ENCODE measurements at regions not wholly inside any gene's neighbourhood (a gene's known extent, or its start where the extent isn't known, plus 50 kb on each side); places are given as distances from the start of the nearest gene placed in this dataset.

DNA sequence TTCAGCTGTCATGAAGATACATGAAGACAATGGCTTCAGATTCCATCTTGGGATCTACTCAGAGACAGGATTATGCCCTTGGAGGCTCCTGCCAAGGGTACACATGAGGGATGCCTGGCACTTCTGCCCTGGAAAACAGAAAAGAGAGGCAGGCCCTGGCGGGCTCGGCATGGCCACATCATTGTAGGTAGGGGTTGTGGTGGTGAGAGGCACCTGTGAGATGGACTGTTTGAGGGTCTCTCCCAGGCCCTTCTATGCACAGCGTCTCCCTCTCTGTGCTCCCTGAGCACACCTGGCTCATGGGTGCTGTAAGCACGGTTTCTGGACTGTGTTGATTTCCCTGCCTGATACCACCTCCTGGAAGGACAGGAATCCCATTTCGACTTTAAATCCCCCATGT, 304.3 kb downstream of the GLRX3 start:
- TF ChIP-seq GATA2 (IDR thresholded peaks at IDR 0.05; ENCODE audit: low read depth, low read length): no peak
- no peak for TF ChIP-seq GATA3 (IDR thresholded peaks at IDR 0.05; ENCODE audit: low read depth, low read length)

DNA sequence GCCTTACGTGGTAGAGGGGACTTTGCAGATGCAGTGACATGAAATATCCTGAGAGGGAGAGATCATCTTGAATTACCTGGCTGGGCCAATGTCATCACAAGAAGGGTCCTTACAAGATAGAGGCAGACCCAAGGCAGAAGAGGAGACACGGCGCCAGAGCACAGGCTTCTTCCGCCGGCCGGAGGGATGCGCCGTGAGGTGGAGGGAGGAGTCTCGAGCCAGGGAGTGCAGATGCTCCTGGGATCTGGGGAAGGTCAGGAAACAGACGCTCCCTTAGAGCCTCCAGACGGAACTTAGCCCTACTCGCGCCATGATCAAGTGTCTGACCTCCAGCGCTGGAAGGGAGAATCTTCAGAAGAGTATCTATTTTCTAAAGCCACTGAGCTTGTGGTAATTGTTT, 304.8 kb downstream of the GLRX3 start:
- TF ChIP-seq GATA3 (IDR thresholded peaks at IDR 0.05; ENCODE audit: low read depth, low read length) (no peak), GATA2 (IDR thresholded peaks at IDR 0.05; ENCODE audit: low read depth, low read length) (no peak)

- no peak for TF ChIP-seq GATA3 (IDR thresholded peaks at IDR 0.05; ENCODE audit: low read depth, low read length)
- TF ChIP-seq GATA2 (IDR thresholded peaks at IDR 0.05; ENCODE audit: low read depth, low read length): no peak
These were observed 306.9 kb downstream of the GLRX3 start for GRCh38 chr10:130443066-130443465.

GRCh38 chr10:130453036-130453720, 317.0 kb downstream of the GLRX3 start:
- TF ChIP-seq GATA3 (IDR thresholded peaks at IDR 0.05; ENCODE audit: low read depth, low read length) (no peak), GATA2 (IDR thresholded peaks at IDR 0.05; ENCODE audit: low read depth, low read length) (no peak)

- TF ChIP-seq GATA2 (IDR thresholded peaks at IDR 0.05; ENCODE audit: low read depth, low read length): no peak
- no peak for TF ChIP-seq GATA3 (IDR thresholded peaks at IDR 0.05; ENCODE audit: low read depth, low read length)
These were observed 317.7 kb downstream of the GLRX3 start for GRCh38 chr10:130453721-130454542.

GRCh38 chr10:130454543-130455000, 318.4 kb downstream of the GLRX3 start:
- TF ChIP-seq GATA3 (IDR thresholded peaks at IDR 0.05; ENCODE audit: low read depth, low read length) (no peak), GATA2 (IDR thresholded peaks at IDR 0.05; ENCODE audit: low read depth, low read length) (no peak)

DNA sequence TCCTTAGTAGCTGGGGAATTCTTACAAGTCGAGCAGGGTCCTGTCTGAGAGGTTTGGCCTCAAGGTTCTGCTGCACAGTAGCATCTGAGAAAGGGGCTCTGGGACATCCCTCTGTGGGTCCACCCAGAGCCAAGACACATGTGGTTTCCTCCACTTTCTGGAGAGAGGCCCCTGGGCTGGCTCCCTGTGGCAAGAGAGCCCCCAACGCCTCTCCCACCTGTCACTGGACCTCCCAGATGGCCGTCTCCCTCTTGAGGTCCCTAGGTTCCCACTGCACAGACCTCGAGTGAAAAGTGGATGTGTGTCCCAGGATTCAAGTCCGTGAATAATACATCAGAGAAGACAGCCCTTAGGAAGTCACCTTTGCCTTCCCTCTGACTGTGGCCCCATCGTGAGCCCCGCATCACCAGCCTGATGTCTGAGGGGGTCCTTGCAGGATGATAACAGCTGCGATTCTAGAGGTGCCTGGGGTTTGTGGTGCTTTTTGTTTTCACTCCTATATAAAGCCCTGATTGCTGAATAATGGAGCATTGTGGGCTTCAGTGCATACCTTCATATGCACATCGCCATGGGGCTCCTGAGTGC, 319.0 kb downstream of the GLRX3 start:
- TF ChIP-seq GATA3 (IDR thresholded peaks at IDR 0.05; ENCODE audit: low read depth, low read length): no peak
- no peak for TF ChIP-seq GATA2 (IDR thresholded peaks at IDR 0.05; ENCODE audit: low read depth, low read length)

DNA sequence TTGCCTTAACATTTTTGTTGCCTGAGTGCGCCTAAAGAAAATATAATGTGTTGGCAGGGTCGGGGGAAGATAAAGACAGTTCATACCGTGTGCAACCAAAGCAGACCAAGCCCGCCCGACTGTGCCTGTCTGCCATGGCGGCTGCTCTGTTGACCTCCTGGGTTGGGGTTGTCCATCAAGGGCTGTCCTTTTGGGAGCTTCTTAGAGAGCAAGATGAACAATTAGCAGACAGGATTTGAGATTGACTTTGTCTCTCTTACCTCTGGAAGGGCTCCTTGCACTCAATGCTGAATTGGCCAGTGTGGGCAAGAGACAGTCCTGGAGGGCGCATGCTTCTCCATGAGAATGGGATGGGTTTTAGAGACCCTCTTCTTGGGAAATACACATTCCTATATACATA, 319.6 kb downstream of the GLRX3 start:
- no peak for TF ChIP-seq GATA2 (IDR thresholded peaks at IDR 0.05; ENCODE audit: low read depth, low read length)
- no peak for TF ChIP-seq GATA3 (IDR thresholded peaks at IDR 0.05; ENCODE audit: low read depth, low read length)

GRCh38 chr10:130456616-130457015, 320.4 kb downstream of the GLRX3 start:
- TF ChIP-seq GATA2 (IDR thresholded peaks at IDR 0.05; ENCODE audit: low read depth, low read length) (no peak), GATA3 (IDR thresholded peaks at IDR 0.05; ENCODE audit: low read depth, low read length) (no peak)

GRCh38 chr10:130458509-130458908, 322.3 kb downstream of the GLRX3 start:
- TF ChIP-seq GATA3 (IDR thresholded peaks at IDR 0.05; ENCODE audit: low read depth, low read length) (no peak), GATA2 (IDR thresholded peaks at IDR 0.05; ENCODE audit: low read depth, low read length) (no peak)

DNA sequence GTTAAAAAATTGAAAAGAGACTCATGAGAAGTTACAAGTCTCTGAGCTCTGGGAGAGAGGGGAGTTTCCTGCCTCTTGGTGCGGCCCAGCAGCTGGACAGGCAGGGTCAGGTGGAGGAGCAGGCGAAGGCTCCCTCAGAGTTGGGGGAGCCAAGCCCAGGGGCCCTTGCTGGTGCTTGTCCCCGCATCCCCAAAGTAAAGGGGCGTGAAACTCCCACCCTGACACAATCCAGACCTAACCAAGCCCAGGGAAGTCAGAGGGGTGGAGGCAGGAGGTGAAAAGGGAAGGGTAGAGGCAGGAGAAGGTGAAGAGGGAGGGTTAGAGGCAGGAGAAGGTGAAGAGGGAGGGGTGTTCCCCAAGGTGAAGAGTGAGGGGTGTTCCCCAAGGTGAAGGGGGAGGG, 322.8 kb downstream of the GLRX3 start:
- TF ChIP-seq GATA2 (IDR thresholded peaks at IDR 0.05; ENCODE audit: low read depth, low read length): no peak
- no peak for TF ChIP-seq GATA3 (IDR thresholded peaks at IDR 0.05; ENCODE audit: low read depth, low read length)

- TF ChIP-seq GATA3 (IDR thresholded peaks at IDR 0.05; ENCODE audit: low read depth, low read length) (no peak), GATA2 (IDR thresholded peaks at IDR 0.05; ENCODE audit: low read depth, low read length) (no peak)
These were observed 323.8 kb downstream of the GLRX3 start for GRCh38 chr10:130459851-130460490.

DNA sequence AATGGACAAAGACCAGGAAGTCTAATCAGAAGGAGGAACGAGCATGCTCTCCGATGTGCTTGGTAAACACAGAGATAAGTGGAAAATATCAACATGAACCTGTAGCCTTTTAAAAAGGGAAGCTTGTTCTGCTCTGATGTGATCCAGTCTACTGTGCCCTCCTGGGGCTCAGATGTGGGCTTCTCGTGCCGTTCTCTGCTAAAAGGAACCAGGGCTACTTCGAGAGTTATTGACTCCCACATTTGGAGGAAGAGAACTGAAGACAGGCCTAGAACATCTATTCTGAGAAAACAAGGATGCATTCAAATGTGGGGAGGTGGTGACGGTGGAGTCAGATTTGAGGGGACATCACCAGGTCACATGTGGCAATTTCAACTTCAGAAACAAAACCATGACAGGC, 325.4 kb downstream of the GLRX3 start:
- TF ChIP-seq GATA3 (IDR thresholded peaks at IDR 0.05; ENCODE audit: low read depth, low read length) (no peak), GATA2 (IDR thresholded peaks at IDR 0.05; ENCODE audit: low read depth, low read length) (no peak)

Measured in SH-SY5Y (cell line).